HG03575 (cell line): ENCODE measurements at regions not wholly inside any gene's neighbourhood (a gene's known extent, or its start where the extent isn't known, plus 50 kb on each side); places are given as distances from the start of the nearest gene placed in this dataset.

Experiments
- ATAC-seq: cut with Tn5 transposase; IDR thresholded peaks from one replicate; pipeline ENCODE4 v1.9.1; 2021; ENCODE audit not compliant: unreplicated experiment, insufficient number of reproducible peaks, low FRiP score; ENCODE audit errors: extremely low read depth

- no peak for ATAC-seq
Observed at GRCh38 chr18:2471523-2471922, 99.8 kb downstream of the METTL4 start.

GRCh38 chr18:2478662-2479061 is 92.6 kb downstream of the METTL4 start:
- ATAC-seq, result no peak

GRCh38 chr18:2480536-2480935 is 90.8 kb downstream of the METTL4 start:
- ATAC-seq, result no peak

- no peak for ATAC-seq
Observed at GRCh38 chr18:2482706-2483475, 88.4 kb downstream of the METTL4 start.

- no peak for ATAC-seq
Observed at GRCh38 chr18:2485983-2486382, 85.3 kb downstream of the METTL4 start.

- no peak for ATAC-seq
Observed at GRCh38 chr18:2486426-2486825, 84.9 kb downstream of the METTL4 start.
